NB4 (cell line): ENCODE measurements at regions not wholly inside any gene's neighbourhood (a gene's known extent, or its start where the extent isn't known, plus 50 kb on each side); places are given as distances from the start of the nearest gene placed in this dataset.
A peak's percentile ranks its signal among the peaks of the same experiment; 100 is the strongest.

Experiments used
- DNase-seq: peaks from one replicate; pipeline ENCODE4 v3.0.0; 2010; ENCODE audit warnings: low read depth
- H3K4me3 ChIP-seq: one replicate; pipeline ENCODE4 v1.5.1; 2011; ENCODE audit warnings: mild to moderate bottlenecking, low read depth, low read length, moderate library complexity
- CTCF ChIP-seq: IDR thresholded peaks from one replicate; pipeline ENCODE4 v1.5.1; 2012; ENCODE audit warnings: low read depth, low read length
- MAX ChIP-seq: IDR thresholded peaks from 2 replicates; pipeline ENCODE4 v1.6.1; 2011; ENCODE audit warnings: low read depth, low read length
- MYC ChIP-seq: IDR thresholded peaks from 2 replicates; pipeline ENCODE4 v1.6.1; 2011; ENCODE audit warnings: low read depth, low read length
- POLR2A ChIP-seq: IDR thresholded peaks from 2 replicates; pipeline ENCODE4 v1.6.1; 2011; ENCODE audit warnings: mild to moderate bottlenecking; ENCODE audit not compliant: insufficient read length; ENCODE audit errors: extremely low read depth

DNA sequence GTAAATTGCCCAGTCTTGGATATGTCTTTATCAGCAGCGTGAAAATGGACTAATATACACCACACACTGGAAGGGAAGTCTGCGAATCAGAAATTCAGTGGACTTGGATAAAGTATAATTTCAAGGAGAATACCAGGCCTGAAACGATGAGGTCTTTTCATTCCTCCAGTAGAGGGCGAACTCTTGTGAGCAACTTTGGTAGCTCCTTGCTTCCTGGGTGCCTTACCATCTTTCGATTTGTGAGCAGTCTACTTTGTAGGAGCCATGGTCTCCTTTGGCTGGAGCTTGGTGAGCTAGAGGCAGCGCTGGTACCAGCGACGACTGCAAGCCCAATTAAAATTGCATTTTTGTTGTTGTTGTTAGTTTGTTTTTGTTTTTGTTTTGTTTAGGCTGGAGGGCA lies 791.9 kb downstream of the FAT4 start:
- TF ChIP-seq CTCF (peak; percentile 33), MYC (no peak)
- peak; percentile 23 for DNase-seq
- no peak overlapping the region for H3K4me3 ChIP-seq

DNA sequence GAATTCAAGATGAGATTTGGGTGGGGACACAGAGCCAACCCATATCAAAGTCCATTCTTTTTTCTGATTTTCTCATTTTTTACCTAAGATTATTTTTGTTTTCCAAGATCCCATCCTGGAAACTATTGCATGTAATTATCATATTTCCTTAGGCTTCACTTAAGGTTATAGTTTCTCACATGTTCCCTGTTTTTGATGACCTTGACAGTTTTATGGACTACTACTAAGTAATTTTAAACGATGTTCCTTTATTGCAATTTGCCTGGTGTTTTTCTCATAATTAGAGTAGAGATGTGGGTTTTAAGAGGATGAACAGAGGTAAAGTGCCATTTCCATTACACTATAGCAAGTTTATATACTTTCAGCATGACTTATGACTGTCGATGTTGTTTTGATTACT lies 795.1 kb downstream of the FAT4 start:
- TF ChIP-seq CTCF (no peak), MAX (no peak), POLR2A (no peak), MYC (no peak)
- no peak overlapping the region for H3K4me3 ChIP-seq
- DNase-seq, result no peak

- DNase-seq, result no peak
- no peak overlapping the region for H3K4me3 ChIP-seq
- no peak for TF ChIP-seq MAX
- no peak for TF ChIP-seq POLR2A
- TF ChIP-seq CTCF, result no peak
- no peak for TF ChIP-seq MYC
Observed at GRCh38 chr4:126113058-126113457, 798.3 kb downstream of the FAT4 start.

DNA sequence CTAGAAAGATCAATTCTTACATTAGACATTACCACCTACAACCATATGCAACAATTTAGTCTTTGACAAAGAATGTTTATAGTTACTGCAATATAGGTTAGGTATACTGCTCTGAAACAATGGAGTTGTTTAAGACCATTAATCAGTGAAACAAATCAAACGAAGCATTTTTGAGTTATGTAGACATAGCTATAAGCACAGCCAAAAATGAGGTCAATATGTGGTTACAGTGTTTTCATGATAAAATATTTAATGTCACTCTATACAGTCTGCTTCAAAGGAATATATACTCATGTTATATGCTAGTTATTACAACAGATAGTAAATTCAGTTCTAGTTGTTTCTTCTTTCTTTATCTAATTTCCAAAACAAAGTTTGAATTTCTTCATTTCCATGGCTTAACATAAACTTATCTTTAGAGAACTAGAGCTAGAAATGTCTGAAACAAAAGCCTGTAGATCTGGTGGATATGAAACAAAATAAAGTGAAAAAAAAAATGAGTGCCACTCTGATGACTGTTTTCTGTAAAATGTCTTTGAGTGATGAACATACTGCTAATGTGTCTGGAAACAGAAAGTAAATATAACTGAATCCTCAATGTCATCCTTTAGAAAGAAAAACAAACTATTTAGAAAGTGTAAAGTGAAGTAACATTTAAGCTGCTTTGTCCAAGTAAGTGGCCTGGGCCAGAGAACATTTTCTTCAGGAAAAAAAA lies 809.0 kb downstream of the FAT4 start:
- no peak for TF ChIP-seq MAX
- no peak for TF ChIP-seq CTCF
- TF ChIP-seq MYC, result no peak
- TF ChIP-seq POLR2A, result no peak
- H3K4me3 ChIP-seq, result no peak overlapping the region
- no peak for DNase-seq

- TF ChIP-seq CTCF, result no peak
- no peak for TF ChIP-seq MAX
- no peak for TF ChIP-seq MYC
- no peak for TF ChIP-seq POLR2A
- H3K4me3 ChIP-seq, result no peak overlapping the region
- no peak for DNase-seq
Observed at GRCh38 chr4:126124818-126125217, 810.1 kb downstream of the FAT4 start.

- no peak for DNase-seq
- no peak for TF ChIP-seq POLR2A
- TF ChIP-seq MAX, result no peak
- TF ChIP-seq MYC, result no peak
- no peak for TF ChIP-seq CTCF
- no peak overlapping the region for H3K4me3 ChIP-seq
Observed at GRCh38 chr4:126130215-126130614, 815.5 kb downstream of the FAT4 start.
